Skeletal muscle satellite cell (primary cell): ENCODE measurements at regions not wholly inside any gene's neighbourhood (a gene's known extent, or its start where the extent isn't known, plus 50 kb on each side); places are given as distances from the start of the nearest gene placed in this dataset.

Experiments used
- H3K27me3 ChIP-seq: 2 replicates; pipeline ENCODE4 v1.7.0; 2013; ENCODE audit warnings: low read length; ENCODE audit not compliant: control insufficient read depth, insufficient read depth
- H3K36me3 ChIP-seq: 2 replicates; pipeline ENCODE4 v1.7.0; 2013; ENCODE audit warnings: mild to moderate bottlenecking, control low read depth, low read length; ENCODE audit not compliant: insufficient read depth
- H3K4me1 ChIP-seq: 2 replicates; pipeline ENCODE4 v1.7.0; 2013; ENCODE audit warnings: low read length; ENCODE audit not compliant: control insufficient read depth, insufficient read depth
- H3K4me2 ChIP-seq: 2 replicates; pipeline ENCODE4 v1.7.0; 2013; ENCODE audit warnings: mild to moderate bottlenecking, low read length
- H3K4me3 ChIP-seq: 2 replicates; pipeline ENCODE4 v1.7.0; 2013; ENCODE audit warnings: low read length
- H3K9ac ChIP-seq: 2 replicates; pipeline ENCODE4 v1.7.0; 2013; ENCODE audit warnings: mild to moderate bottlenecking, low read depth, low read length, moderate library complexity
- H3K9me3 ChIP-seq: replicated peaks from 2 replicates; pipeline ENCODE4 v1.7.0; 2013; ENCODE audit warnings: mild to moderate bottlenecking, control low read depth, low read length

GRCh38 chr5:4676934-4677333, 463.2 kb upstream of the ADAMTS16 start:
- Histone ChIP-seq H3K9ac (no peak overlapping the region), H3K4me2 (no peak overlapping the region), H3K4me3 (no peak overlapping the region), H3K4me1 (no peaks in the 10 kb centered on the region), H3K9me3 (peaks cover 2% of the 10 kb centered on the region), H3K27me3 (no peaks in the 10 kb centered on the region), H3K36me3 (no peaks in the 10 kb centered on the region)

- Histone ChIP-seq H3K36me3 (no peaks in the 10 kb centered on the region), H3K9me3 (no peaks in the 10 kb centered on the region), H3K27me3 (no peaks in the 10 kb centered on the region), H3K9ac (no peak overlapping the region), H3K4me2 (no peak overlapping the region), H3K4me1 (no peaks in the 10 kb centered on the region), H3K4me3 (no peak overlapping the region)
Measured at GRCh38 chr5:4684946-4685345, 455.2 kb upstream of the ADAMTS16 start.

GRCh38 chr5:4698596-4698995, 441.5 kb upstream of the ADAMTS16 start:
- H3K27me3 ChIP-seq: no peaks in the 10 kb centered on the region
- no peaks in the 10 kb centered on the region for H3K4me1 ChIP-seq
- H3K9ac ChIP-seq: no peak overlapping the region
- no peak overlapping the region for H3K4me3 ChIP-seq
- H3K9me3 ChIP-seq: no peaks in the 10 kb centered on the region
- H3K4me2 ChIP-seq: no peak overlapping the region
- no peaks in the 10 kb centered on the region for H3K36me3 ChIP-seq

GRCh38 chr5:4699592-4699991, 440.5 kb upstream of the ADAMTS16 start:
- Histone ChIP-seq H3K27me3 (no peaks in the 10 kb centered on the region), H3K4me1 (no peaks in the 10 kb centered on the region), H3K4me2 (no peak overlapping the region), H3K9me3 (no peaks in the 10 kb centered on the region), H3K36me3 (no peaks in the 10 kb centered on the region), H3K4me3 (no peak overlapping the region), H3K9ac (no peak overlapping the region)

- Histone ChIP-seq H3K9me3 (no peaks in the 10 kb centered on the region), H3K4me3 (no peak overlapping the region), H3K27me3 (no peaks in the 10 kb centered on the region), H3K4me2 (no peak overlapping the region), H3K4me1 (no peaks in the 10 kb centered on the region), H3K9ac (no peak overlapping the region), H3K36me3 (no peaks in the 10 kb centered on the region)
Measured at GRCh38 chr5:4700069-4700468, 440.1 kb upstream of the ADAMTS16 start.

- no peaks in the 10 kb centered on the region for H3K36me3 ChIP-seq
- no peaks in the 10 kb centered on the region for H3K4me1 ChIP-seq
- H3K4me3 ChIP-seq: no peak overlapping the region
- no peaks in the 10 kb centered on the region for H3K27me3 ChIP-seq
- H3K4me2 ChIP-seq: no peak overlapping the region
- H3K9ac ChIP-seq: no peak overlapping the region
- no peaks in the 10 kb centered on the region for H3K9me3 ChIP-seq
Measured at GRCh38 chr5:4700871-4701270, 439.3 kb upstream of the ADAMTS16 start.

GRCh38 chr5:4703931-4704458, 436.1 kb upstream of the ADAMTS16 start:
- no peak overlapping the region for H3K4me2 ChIP-seq
- H3K27me3 ChIP-seq: no peaks in the 10 kb centered on the region
- H3K9me3 ChIP-seq: no peaks in the 10 kb centered on the region
- H3K9ac ChIP-seq: no peak overlapping the region
- H3K4me1 ChIP-seq: no peaks in the 10 kb centered on the region
- no peak overlapping the region for H3K4me3 ChIP-seq
- H3K36me3 ChIP-seq: no peaks in the 10 kb centered on the region

GRCh38 chr5:4704951-4705350, 435.2 kb upstream of the ADAMTS16 start:
- H3K4me1 ChIP-seq: no peaks in the 10 kb centered on the region
- H3K36me3 ChIP-seq: no peaks in the 10 kb centered on the region
- no peaks in the 10 kb centered on the region for H3K27me3 ChIP-seq
- H3K9me3 ChIP-seq: no peaks in the 10 kb centered on the region
- no peak overlapping the region for H3K4me3 ChIP-seq
- no peak overlapping the region for H3K9ac ChIP-seq
- H3K4me2 ChIP-seq: no peak overlapping the region

GRCh38 chr5:4716781-4717180, 423.3 kb upstream of the ADAMTS16 start:
- Histone ChIP-seq H3K4me3 (no peak overlapping the region), H3K9me3 (no peaks in the 10 kb centered on the region), H3K27me3 (no peaks in the 10 kb centered on the region), H3K4me1 (no peaks in the 10 kb centered on the region), H3K36me3 (no peaks in the 10 kb centered on the region), H3K9ac (no peak overlapping the region), H3K4me2 (no peak overlapping the region)

- Histone ChIP-seq H3K36me3 (no peaks in the 10 kb centered on the region), H3K4me3 (no peak overlapping the region), H3K4me1 (no peaks in the 10 kb centered on the region), H3K27me3 (no peaks in the 10 kb centered on the region), H3K9ac (no peak overlapping the region), H3K9me3 (no peaks in the 10 kb centered on the region), H3K4me2 (no peak overlapping the region)
Measured at GRCh38 chr5:4717446-4717845, 422.7 kb upstream of the ADAMTS16 start.

- Histone ChIP-seq H3K4me2 (no peak overlapping the region), H3K9ac (no peak overlapping the region), H3K4me3 (no peak overlapping the region), H3K9me3 (no peaks in the 10 kb centered on the region), H3K4me1 (no peaks in the 10 kb centered on the region), H3K27me3 (no peaks in the 10 kb centered on the region), H3K36me3 (no peaks in the 10 kb centered on the region)
Measured at GRCh38 chr5:4720831-4721230, 419.3 kb upstream of the ADAMTS16 start.

GRCh38 chr5:4722886-4723285, 417.2 kb upstream of the ADAMTS16 start:
- Histone ChIP-seq H3K9me3 (no peaks in the 10 kb centered on the region), H3K4me1 (no peaks in the 10 kb centered on the region), H3K4me3 (no peak overlapping the region), H3K36me3 (no peaks in the 10 kb centered on the region), H3K9ac (no peak overlapping the region), H3K4me2 (no peak overlapping the region), H3K27me3 (no peaks in the 10 kb centered on the region)
